ENCODE measurements at regions not wholly inside any gene's neighbourhood (a gene's known extent, or its start where the extent isn't known, plus 50 kb on each side); places are given as distances from the start of the nearest gene placed in this dataset.

- Mint-ChIP-seq H3K9me3 (ENCODE audit: unreplicated experiment) (peaks cover 4% of the 10 kb centered on the region), H3K27me3 (ENCODE audit: unreplicated experiment) (no peaks in the 10 kb centered on the region), H3K36me3 (ENCODE audit: low read depth, unreplicated experiment) (no peaks in the 10 kb centered on the region), H3K27ac (ENCODE audit: unreplicated experiment) (no peak overlapping the region), H3K4me1 (ENCODE audit: unreplicated experiment) (peaks cover 9% of the 10 kb centered on the region), H3K4me3 (ENCODE audit: unreplicated experiment) (no peak overlapping the region)
- TF ChIP-seq CTCF (IDR thresholded peaks at IDR 0.05; ENCODE audit: unreplicated experiment): no peak
- no peak for DNase-seq (ENCODE audit: low spot score)
Measured at GRCh38 chr1:55572878-55573734, 357.9 kb upstream of the USP24 start.

- peaks cover 9% of the 10 kb centered on the region for H3K4me1 Mint-ChIP-seq (ENCODE audit: unreplicated experiment)
- no peaks in the 10 kb centered on the region for H3K27me3 Mint-ChIP-seq (ENCODE audit: unreplicated experiment)
Measured at GRCh38 chr1:55571767-55572166, 356.6 kb upstream of the USP24 start.

GRCh38 chr1:55569417-55569816, 354.3 kb upstream of the USP24 start:
- Mint-ChIP-seq H3K4me3 (ENCODE audit: unreplicated experiment) (no peak overlapping the region), H3K4me1 (ENCODE audit: unreplicated experiment) (peaks cover 9% of the 10 kb centered on the region), H3K27ac (ENCODE audit: unreplicated experiment) (no peak overlapping the region), H3K36me3 (ENCODE audit: low read depth, unreplicated experiment) (no peaks in the 10 kb centered on the region), H3K9me3 (ENCODE audit: unreplicated experiment) (peaks cover 5% of the 10 kb centered on the region), H3K27me3 (ENCODE audit: unreplicated experiment) (no peaks in the 10 kb centered on the region)
- TF ChIP-seq CTCF (IDR thresholded peaks at IDR 0.05; ENCODE audit: unreplicated experiment): no peak
- DNase-seq (ENCODE audit: low spot score): no peak

More at GRCh38 chr1:55571767-55572166, 356.6 kb upstream of the USP24 start:
- Mint-ChIP-seq H3K36me3 (ENCODE audit: low read depth, unreplicated experiment) (no peaks in the 10 kb centered on the region), H3K9me3 (ENCODE audit: unreplicated experiment) (peaks cover 5% of the 10 kb centered on the region), H3K27ac (ENCODE audit: unreplicated experiment) (no peak overlapping the region), H3K4me3 (ENCODE audit: unreplicated experiment) (no peak overlapping the region)
- no peak for DNase-seq (ENCODE audit: low spot score)
- TF ChIP-seq CTCF (IDR thresholded peaks at IDR 0.05; ENCODE audit: unreplicated experiment): no peak

- Mint-ChIP-seq H3K27ac (ENCODE audit: unreplicated experiment) (no peak overlapping the region), H3K36me3 (ENCODE audit: low read depth, unreplicated experiment) (no peaks in the 10 kb centered on the region), H3K4me1 (ENCODE audit: unreplicated experiment) (peaks cover 9% of the 10 kb centered on the region), H3K27me3 (ENCODE audit: unreplicated experiment) (no peaks in the 10 kb centered on the region), H3K9me3 (ENCODE audit: unreplicated experiment) (peaks cover 5% of the 10 kb centered on the region), H3K4me3 (ENCODE audit: unreplicated experiment) (no peak overlapping the region)
- no peak for TF ChIP-seq CTCF (IDR thresholded peaks at IDR 0.05; ENCODE audit: unreplicated experiment)
- DNase-seq (ENCODE audit: low spot score): no peak
Measured at GRCh38 chr1:55568732-55569131, 353.6 kb upstream of the USP24 start.

- H3K36me3 Mint-ChIP-seq (ENCODE audit: low read depth, unreplicated experiment): no peaks in the 10 kb centered on the region
- H3K9me3 Mint-ChIP-seq (ENCODE audit: unreplicated experiment): no peaks in the 10 kb centered on the region
- H3K4me1 Mint-ChIP-seq (ENCODE audit: unreplicated experiment): no peaks in the 10 kb centered on the region
- no peak for TF ChIP-seq CTCF (IDR thresholded peaks at IDR 0.05; ENCODE audit: unreplicated experiment)
- no peak overlapping the region for H3K4me3 Mint-ChIP-seq (ENCODE audit: unreplicated experiment)
- H3K27me3 Mint-ChIP-seq (ENCODE audit: unreplicated experiment): no peaks in the 10 kb centered on the region
- DNase-seq (ENCODE audit: low spot score): no peak
- no peak overlapping the region for H3K27ac Mint-ChIP-seq (ENCODE audit: unreplicated experiment)
Measured at GRCh38 chr1:55560266-55560665, 345.1 kb upstream of the USP24 start.

Measured in endothelial cell (in vitro differentiated cells).